ENCODE measurements at regions not wholly inside any gene's neighbourhood (a gene's known extent, or its start where the extent isn't known, plus 50 kb on each side); places are given as distances from the start of the nearest gene placed in this dataset.
A peak's percentile ranks its signal among the peaks of the same experiment; 100 is the strongest.
"Not testable (repeated sequence)": the region's sequence is repeated elsewhere in the genome, so short reads cannot be mapped to it uniquely, and the experiment has no call there.

GRCh38 chr21:38114717-38115333 lies 142.0 kb upstream of the KCNJ15 start:
- no peak for DNase-seq

GRCh38 chr21:38115870-38116269 lies 140.9 kb upstream of the KCNJ15 start:
- no peak for DNase-seq

GRCh38 chr21:38119793-38120192 lies 137.0 kb upstream of the KCNJ15 start:
- no peak for DNase-seq

- not testable (repeated sequence) for DNase-seq
These were observed 136.2 kb upstream of the KCNJ15 start for GRCh38 chr21:38120679-38120983.

GRCh38 chr21:38120984-38121855 lies 135.6 kb upstream of the KCNJ15 start:
- DNase-seq = no peak

- no peak for DNase-seq
These were observed 134.7 kb upstream of the KCNJ15 start for GRCh38 chr21:38121888-38122720.

GRCh38 chr21:38123626-38124025 lies 133.2 kb upstream of the KCNJ15 start:
- DNase-seq = no peak

- DNase-seq = peak; percentile 16
These were observed 130.0 kb upstream of the KCNJ15 start for GRCh38 chr21:38126666-38127303.

- no peak for DNase-seq
These were observed 127.1 kb upstream of the KCNJ15 start for GRCh38 chr21:38129711-38130110.

GRCh38 chr21:38133240-38133639 lies 123.6 kb upstream of the KCNJ15 start:
- no peak for DNase-seq

- no peak for DNase-seq
These were observed 122.5 kb upstream of the KCNJ15 start for GRCh38 chr21:38134084-38134873.

GRCh38 chr21:38136201-38136600 lies 120.6 kb upstream of the KCNJ15 start:
- no peak for DNase-seq

- DNase-seq = no peak
These were observed 117.2 kb upstream of the KCNJ15 start for GRCh38 chr21:38139380-38140168.

- DNase-seq = no peak
These were observed 116.4 kb upstream of the KCNJ15 start for GRCh38 chr21:38140207-38140903.

- no peak for DNase-seq
These were observed 114.6 kb upstream of the KCNJ15 start for GRCh38 chr21:38142224-38142623.

- no peak for DNase-seq
These were observed 112.6 kb upstream of the KCNJ15 start for GRCh38 chr21:38144193-38144592.

- no peak for DNase-seq
These were observed 111.7 kb upstream of the KCNJ15 start for GRCh38 chr21:38145104-38145503.

- DNase-seq = no peak
These were observed 109.4 kb upstream of the KCNJ15 start for GRCh38 chr21:38147391-38147790.

- DNase-seq = no peak
These were observed 108.7 kb upstream of the KCNJ15 start for GRCh38 chr21:38148046-38148445.

GRCh38 chr21:38151021-38151645 lies 105.7 kb upstream of the KCNJ15 start:
- DNase-seq = no peak
